Glutamatergic neuron (in vitro differentiated cells): ENCODE measurements at regions not wholly inside any gene's neighbourhood (a gene's known extent, or its start where the extent isn't known, plus 50 kb on each side); places are given as distances from the start of the nearest gene placed in this dataset.
"Not testable (repeated sequence)": the region's sequence is repeated elsewhere in the genome, so short reads cannot be mapped to it uniquely, and the experiment has no call there.

Experiments used
- DNase-seq: peaks from one replicate; pipeline ENCODE4 v3.0.0; 2022
- H3K27ac Mint-ChIP-seq: one replicate; pipeline ENCODE4 v1.8.0; 2020; ENCODE audit warnings: mild to moderate bottlenecking, mixed read lengths, inconsistent platforms; ENCODE audit not compliant: unreplicated experiment
- H3K27me3 Mint-ChIP-seq: one replicate; pipeline ENCODE4 v1.8.0; 2020; ENCODE audit warnings: mild to moderate bottlenecking, moderate library complexity, mixed read lengths, inconsistent platforms; ENCODE audit not compliant: unreplicated experiment
- H3K36me3 Mint-ChIP-seq: one replicate; pipeline ENCODE4 v1.8.0; 2020; ENCODE audit warnings: mild to moderate bottlenecking, mixed read lengths, inconsistent platforms; ENCODE audit not compliant: unreplicated experiment
- H3K4me1 Mint-ChIP-seq: one replicate; pipeline ENCODE4 v1.8.0; 2020; ENCODE audit warnings: mild to moderate bottlenecking, low read depth, mixed read lengths, inconsistent platforms; ENCODE audit not compliant: unreplicated experiment
- H3K4me3 Mint-ChIP-seq: one replicate; pipeline ENCODE4 v1.8.0; 2020; ENCODE audit warnings: mild to moderate bottlenecking, mixed read lengths, inconsistent platforms; ENCODE audit not compliant: unreplicated experiment
- H3K9me3 Mint-ChIP-seq: one replicate; pipeline ENCODE4 v1.8.0; 2020; ENCODE audit warnings: mild to moderate bottlenecking, moderate library complexity, mixed read lengths, inconsistent platforms; ENCODE audit not compliant: unreplicated experiment
- TF ChIP-seq, protein P1 (sequence below): fragments of 200-600 bp; sonication (generic); IDR thresholded peaks from one replicate; pipeline ENCODE4 v1.5.0; 2021; ENCODE audit not compliant: partially characterized antibody, unreplicated experiment

DNA sequence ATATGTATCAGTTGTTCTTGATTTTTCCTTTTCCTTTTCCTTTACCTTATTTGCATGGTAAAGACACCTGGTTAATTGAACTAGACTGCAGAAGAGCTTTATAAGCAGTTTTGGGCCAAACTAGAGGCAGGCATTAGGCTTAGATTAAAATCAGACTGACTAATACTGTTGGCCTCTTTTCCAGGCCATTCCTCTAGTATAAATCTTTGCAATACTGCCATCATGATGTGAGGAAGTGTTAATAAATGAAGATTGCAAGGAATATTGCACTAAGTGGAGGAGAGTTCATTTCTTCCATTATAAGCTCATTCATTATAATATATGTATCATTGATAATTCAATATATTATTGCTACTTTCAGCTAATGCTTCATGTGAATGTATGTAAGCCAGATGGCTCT, 163.8 kb downstream of the MMUT start:
- Mint-ChIP-seq H3K27ac (no peak overlapping the region), H3K4me3 (no peak overlapping the region), H3K9me3 (no peaks in the 10 kb centered on the region), H3K27me3 (no peaks in the 10 kb centered on the region), H3K4me1 (no peaks in the 10 kb centered on the region), H3K36me3 (no peaks in the 10 kb centered on the region)
- DNase-seq: no peak
- TF ChIP-seq, protein P1, sequence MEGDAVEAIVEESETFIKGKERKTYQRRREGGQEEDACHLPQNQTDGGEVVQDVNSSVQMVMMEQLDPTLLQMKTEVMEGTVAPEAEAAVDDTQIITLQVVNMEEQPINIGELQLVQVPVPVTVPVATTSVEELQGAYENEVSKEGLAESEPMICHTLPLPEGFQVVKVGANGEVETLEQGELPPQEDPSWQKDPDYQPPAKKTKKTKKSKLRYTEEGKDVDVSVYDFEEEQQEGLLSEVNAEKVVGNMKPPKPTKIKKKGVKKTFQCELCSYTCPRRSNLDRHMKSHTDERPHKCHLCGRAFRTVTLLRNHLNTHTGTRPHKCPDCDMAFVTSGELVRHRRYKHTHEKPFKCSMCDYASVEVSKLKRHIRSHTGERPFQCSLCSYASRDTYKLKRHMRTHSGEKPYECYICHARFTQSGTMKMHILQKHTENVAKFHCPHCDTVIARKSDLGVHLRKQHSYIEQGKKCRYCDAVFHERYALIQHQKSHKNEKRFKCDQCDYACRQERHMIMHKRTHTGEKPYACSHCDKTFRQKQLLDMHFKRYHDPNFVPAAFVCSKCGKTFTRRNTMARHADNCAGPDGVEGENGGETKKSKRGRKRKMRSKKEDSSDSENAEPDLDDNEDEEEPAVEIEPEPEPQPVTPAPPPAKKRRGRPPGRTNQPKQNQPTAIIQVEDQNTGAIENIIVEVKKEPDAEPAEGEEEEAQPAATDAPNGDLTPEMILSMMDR: no peak

DNA sequence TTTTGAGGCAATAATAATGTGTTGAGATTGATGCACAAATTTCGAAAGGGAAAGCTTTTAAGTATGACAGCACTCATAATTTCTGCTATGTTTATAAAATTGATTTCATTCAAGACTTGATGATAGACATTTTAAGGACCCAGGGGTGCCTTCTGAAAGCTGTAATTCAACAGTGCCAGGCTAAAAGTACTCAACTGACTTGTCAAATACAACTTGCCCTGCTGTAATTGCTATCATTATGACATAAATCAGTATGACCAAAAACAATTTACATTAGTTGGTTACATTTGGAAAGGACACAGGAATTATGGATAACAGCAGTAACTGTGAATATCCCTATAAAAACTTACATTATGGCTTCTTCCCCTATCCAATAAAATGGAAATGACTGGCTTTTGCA, 178.9 kb downstream of the MMUT start:
- Mint-ChIP-seq H3K27me3 (no peaks in the 10 kb centered on the region), H3K27ac (no peak overlapping the region), H3K4me1 (no peaks in the 10 kb centered on the region), H3K4me3 (no peak overlapping the region), H3K9me3 (peaks cover 2% of the 10 kb centered on the region), H3K36me3 (no peaks in the 10 kb centered on the region)
- DNase-seq: no peak
- TF ChIP-seq, protein P1: no peak

DNA sequence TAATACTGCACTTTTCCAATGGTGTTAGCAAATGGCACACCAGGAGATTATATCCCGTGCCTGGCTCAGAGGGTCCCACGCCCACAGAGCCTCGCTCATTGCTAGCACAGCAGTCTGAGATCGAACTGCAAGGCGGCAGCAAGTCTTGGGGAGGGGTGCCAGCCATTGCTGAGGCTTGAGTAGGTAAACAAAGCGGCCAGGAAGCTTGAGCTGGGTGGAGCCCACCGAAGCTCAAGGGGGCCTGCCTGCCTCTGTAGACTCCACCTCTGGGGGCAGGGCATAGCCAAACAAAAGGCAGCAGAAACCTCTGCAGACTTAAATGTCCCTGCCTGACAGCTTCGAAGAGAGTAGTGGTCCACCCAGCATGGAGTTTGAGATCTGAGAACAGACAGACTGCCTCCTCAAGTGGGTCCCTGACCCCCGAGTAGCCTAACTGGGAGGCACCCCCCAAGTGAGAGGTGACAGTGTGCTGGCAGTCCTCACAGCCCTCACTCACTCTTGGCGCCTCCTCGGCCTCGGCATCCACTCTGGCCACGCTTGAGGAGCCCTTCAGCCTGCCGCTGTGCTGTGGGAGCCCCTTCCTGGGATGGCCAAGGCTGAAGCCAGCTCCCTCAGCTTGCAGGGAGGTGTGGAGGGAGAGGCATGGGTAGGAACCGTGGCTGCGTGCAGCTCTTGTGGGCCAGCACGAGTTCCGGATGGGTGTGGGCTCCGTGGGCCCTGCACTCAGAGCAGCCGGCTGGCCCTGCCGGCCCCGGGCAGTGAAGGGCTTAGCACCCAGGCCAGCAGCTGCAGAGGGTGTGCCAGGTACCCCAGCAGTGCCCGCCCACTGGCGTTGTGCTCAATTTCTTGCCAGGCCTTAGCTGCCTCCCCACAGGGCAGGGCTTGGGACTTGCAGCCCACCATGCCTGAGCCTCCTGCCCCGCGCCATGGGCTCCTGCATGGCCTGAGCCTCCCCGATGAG, 188.0 kb downstream of the MMUT start:
- not testable (repeated sequence) for H3K27me3 Mint-ChIP-seq, H3K4me1 Mint-ChIP-seq, H3K9me3 Mint-ChIP-seq, DNase-seq, H3K4me3 Mint-ChIP-seq, H3K36me3 Mint-ChIP-seq, H3K27ac Mint-ChIP-seq

DNA sequence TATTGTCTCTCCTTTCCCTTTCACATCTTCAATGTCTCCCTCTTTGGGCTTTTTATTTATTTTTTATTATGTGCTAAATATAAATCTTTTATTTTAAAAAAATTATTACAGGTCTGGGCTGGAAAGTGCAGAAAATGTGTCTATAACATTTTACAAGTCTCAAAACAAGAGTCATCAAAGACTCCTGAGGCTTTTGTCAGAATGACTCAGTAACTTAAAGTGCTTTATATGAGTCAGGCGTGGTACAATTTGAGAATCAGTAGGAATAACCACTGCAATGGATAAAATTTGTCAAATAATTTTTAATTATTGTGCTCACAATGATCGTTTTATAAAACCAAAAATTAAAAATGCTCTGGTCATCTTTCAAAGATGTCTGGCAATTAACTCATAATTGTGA, 193.9 kb downstream of the MMUT start:
- DNase-seq: no peak
- H3K36me3 Mint-ChIP-seq: no peaks in the 10 kb centered on the region
- H3K4me1 Mint-ChIP-seq: no peaks in the 10 kb centered on the region
- H3K27ac Mint-ChIP-seq: no peak overlapping the region
- no peaks in the 10 kb centered on the region for H3K9me3 Mint-ChIP-seq
- no peaks in the 10 kb centered on the region for H3K27me3 Mint-ChIP-seq
- no peak overlapping the region for H3K4me3 Mint-ChIP-seq
- TF ChIP-seq, protein P1: no peak

DNA sequence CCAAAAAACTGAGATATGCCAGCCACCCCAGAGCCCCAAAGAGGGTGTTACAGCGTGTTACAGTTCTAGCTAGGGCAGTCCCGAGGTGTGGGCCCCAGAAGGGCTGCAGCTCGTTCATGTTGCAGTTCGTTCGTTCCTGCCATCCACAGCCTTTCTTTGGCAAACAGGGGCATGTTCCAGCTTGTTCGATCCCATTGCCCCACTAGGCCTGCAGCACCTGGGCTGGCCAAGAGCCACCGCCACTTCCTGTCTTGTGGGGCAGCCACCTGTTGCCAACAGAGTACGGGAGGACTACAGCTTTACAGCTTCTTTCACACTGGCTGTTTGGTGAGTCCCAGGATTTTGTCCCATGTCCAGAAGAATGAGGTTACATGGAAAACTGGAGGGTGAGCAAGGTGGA, 198.1 kb downstream of the MMUT start:
- TF ChIP-seq, protein P1: no peak
- Mint-ChIP-seq H3K4me1 (no peaks in the 10 kb centered on the region), H3K9me3 (no peaks in the 10 kb centered on the region), H3K27ac (no peak overlapping the region), H3K27me3 (no peaks in the 10 kb centered on the region), H3K4me3 (no peak overlapping the region), H3K36me3 (no peaks in the 10 kb centered on the region)
- no peak for DNase-seq
